ENCODE measurements at regions not wholly inside any gene's neighbourhood (a gene's known extent, or its start where the extent isn't known, plus 50 kb on each side); places are given as distances from the start of the nearest gene placed in this dataset.

DNA sequence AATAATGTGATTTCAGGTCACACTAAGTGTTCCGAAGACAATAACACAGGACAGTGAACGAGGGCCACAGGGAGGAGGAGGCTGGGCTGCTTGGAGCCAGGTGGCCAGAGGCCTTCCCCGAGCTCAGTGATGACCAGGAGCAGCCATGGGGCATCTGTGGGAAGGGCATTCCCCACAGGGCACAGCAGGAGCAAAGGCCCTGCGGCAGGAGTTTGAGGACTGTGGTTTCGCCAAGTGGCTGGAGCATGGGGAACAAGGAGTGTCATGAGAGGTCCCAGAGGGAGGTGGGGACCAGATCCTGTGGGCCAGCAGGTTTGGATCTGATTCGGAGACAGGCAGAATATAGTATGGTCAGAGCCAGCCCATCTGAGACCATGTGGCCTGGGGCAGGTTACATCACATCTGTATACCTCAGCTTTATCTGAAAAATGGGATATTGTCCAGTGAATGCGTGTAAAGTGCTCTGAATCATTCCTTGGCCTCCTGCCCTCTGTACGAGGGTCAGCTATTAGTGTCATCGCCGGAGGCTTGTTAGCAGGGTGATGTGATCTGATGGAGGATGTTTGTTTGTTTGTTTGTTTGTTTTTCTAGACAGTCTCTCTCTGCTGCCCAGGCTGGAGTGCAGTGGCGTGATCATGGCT lies 176.8 kb downstream of the KATNIP start:
- ChIA-PET POLR2A (no interaction called here), CTCF (no interaction called here)
- no peak for DNase-seq (ENCODE audit: extremely low spot score)
- TF ChIP-seq, protein P1, sequence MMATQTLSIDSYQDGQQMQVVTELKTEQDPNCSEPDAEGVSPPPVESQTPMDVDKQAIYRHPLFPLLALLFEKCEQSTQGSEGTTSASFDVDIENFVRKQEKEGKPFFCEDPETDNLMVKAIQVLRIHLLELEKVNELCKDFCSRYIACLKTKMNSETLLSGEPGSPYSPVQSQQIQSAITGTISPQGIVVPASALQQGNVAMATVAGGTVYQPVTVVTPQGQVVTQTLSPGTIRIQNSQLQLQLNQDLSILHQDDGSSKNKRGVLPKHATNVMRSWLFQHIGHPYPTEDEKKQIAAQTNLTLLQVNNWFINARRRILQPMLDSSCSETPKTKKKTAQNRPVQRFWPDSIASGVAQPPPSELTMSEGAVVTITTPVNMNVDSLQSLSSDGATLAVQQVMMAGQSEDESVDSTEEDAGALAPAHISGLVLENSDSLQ (IDR thresholded peaks at IDR 0.05), result no peak
- TF ChIP-seq SP1 (IDR thresholded peaks at IDR 0.05), result no peak
- TF ChIP-seq HDGF (IDR thresholded peaks at IDR 0.05; ENCODE audit: borderline replicate concordance), result no peak
- no peak for TF ChIP-seq CTBP1 (IDR thresholded peaks at IDR 0.05; ENCODE audit: borderline replicate concordance)
- no peak for TF ChIP-seq FOXA1 (IDR thresholded peaks at IDR 0.05)
- no peak for TF ChIP-seq SUZ12 (IDR thresholded peaks at IDR 0.05)
- no peak for TF ChIP-seq BHLHE40 (IDR thresholded peaks at IDR 0.05; ENCODE audit: borderline replicate concordance)
- TF ChIP-seq ELF4 (IDR thresholded peaks at IDR 0.05), result no peak
- no peak for TF ChIP-seq TARDBP (IDR thresholded peaks at IDR 0.05)
- TF ChIP-seq L3MBTL2 (conservative IDR thresholded peaks at IDR 0.05), result no peak
- TF ChIP-seq NFRKB (IDR thresholded peaks at IDR 0.05), result no peak
- TF ChIP-seq FOXM1 (IDR thresholded peaks at IDR 0.05; ENCODE audit: borderline replicate concordance), result no peak
- TF ChIP-seq ZNF384 (IDR thresholded peaks at IDR 0.05), result no peak

DNA sequence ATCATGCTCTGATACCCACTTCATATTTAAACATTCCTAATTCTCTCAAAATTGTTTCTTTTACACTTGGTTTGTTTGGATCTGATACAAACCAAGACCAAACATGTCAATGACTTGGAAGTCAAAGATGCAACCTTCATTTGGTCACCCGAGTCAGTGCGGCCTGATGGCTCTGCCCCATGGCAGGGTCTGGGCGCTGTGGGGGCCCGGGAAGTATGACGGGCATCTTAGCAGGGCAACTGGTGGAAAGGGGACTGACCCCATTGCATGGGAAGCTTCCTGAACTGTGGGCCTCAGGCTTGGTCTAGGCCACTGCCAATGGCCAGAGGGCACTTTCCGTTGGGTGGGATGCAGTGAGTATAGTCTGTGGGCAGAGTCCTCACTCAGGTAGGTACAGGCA lies 178.0 kb downstream of the KATNIP start:
- POLR2A ChIA-PET, result no interaction called here
- TF ChIP-seq FOXM1 (IDR thresholded peaks at IDR 0.05; ENCODE audit: borderline replicate concordance) (no peak), ARNT (IDR thresholded peaks at IDR 0.05) (no peak), L3MBTL2 (conservative IDR thresholded peaks at IDR 0.05) (no peak), SUZ12 (IDR thresholded peaks at IDR 0.05) (no peak), HDGF (IDR thresholded peaks at IDR 0.05; ENCODE audit: borderline replicate concordance) (no peak), SP1 (IDR thresholded peaks at IDR 0.05) (no peak), CTBP1 (IDR thresholded peaks at IDR 0.05; ENCODE audit: borderline replicate concordance) (no peak), NFRKB (IDR thresholded peaks at IDR 0.05) (no peak), BHLHE40 (IDR thresholded peaks at IDR 0.05; ENCODE audit: borderline replicate concordance) (no peak), ZNF384 (IDR thresholded peaks at IDR 0.05) (no peak)
- TF ChIP-seq, protein P1 (IDR thresholded peaks at IDR 0.05), result no peak
- no peak for DNase-seq (ENCODE audit: extremely low spot score)
- CTCF ChIA-PET, result no interaction called here

DNA sequence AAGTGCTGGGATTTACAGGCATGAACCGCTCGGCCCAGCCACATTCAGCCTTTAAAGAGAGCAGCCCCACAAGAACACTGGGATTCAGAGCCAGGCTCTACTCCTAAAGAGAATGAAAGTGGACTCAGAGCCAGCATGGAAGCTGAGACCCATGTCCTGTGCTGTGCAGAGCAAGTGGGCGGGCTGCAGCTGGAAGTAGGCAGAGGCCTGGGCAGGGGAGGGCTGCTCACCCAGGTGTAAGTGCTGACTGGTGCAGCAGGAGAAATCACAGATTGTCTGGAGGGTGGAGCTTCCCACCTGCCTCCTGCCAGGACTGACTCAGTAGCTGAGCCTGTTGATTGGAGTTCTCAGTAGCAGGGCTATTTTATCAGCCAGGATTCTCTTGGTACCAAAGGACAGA lies 178.7 kb downstream of the KATNIP start:
- POLR2A ChIA-PET, result no interaction called here
- TF ChIP-seq SUZ12 (IDR thresholded peaks at IDR 0.05) (no peak), LEF1 (IDR thresholded peaks at IDR 0.05; ENCODE audit: borderline replicate concordance) (no peak), NFRKB (IDR thresholded peaks at IDR 0.05) (no peak), TARDBP (IDR thresholded peaks at IDR 0.05) (no peak), ELF4 (IDR thresholded peaks at IDR 0.05) (no peak), L3MBTL2 (conservative IDR thresholded peaks at IDR 0.05) (no peak)
- CTCF ChIA-PET, result no interaction called here

DNA sequence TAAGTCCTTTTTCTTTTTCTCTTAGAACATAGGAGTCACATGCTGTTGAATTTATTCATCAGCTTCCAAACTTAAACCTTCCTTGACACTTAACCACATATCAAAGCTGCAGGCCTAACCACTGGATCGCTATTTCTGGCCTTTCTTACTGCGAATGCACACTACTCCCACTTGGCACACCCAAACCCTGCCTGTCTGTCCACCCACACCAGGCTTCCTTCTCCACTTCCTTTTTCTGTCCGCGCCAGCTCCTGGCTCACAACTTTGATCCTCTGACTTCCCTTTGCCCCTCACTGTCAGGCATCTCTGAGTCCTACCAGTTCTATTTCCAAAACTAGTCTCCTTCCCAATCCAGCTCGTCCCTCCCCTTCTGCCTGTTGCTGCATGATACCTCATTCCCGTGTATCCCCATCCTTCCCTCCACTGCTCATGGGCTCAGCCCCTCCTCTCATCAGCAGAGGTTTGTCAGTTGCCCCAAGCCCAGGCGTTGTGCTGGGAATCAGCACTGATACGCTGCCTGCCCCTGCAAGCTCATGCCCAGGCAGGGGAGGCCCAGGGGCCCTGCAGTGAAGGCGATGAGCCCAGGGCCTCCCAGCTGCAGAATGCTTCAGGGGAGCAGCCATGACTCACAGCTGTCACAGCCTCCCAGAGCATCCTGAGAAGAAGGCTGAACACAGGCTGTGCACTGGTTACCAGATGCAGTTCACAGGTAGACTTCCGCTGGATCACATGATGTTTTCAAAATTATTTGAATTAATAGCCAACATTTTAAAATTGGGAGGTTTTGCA lies 179.8 kb downstream of the KATNIP start:
- CTCF ChIA-PET, result interaction anchor here (0.7 kb wide), 1 partner anchor 90 kb away, joined by 4 read pairs; no protein-coding TSS in a partner anchor
- no peak for TF ChIP-seq HDGF (IDR thresholded peaks at IDR 0.05; ENCODE audit: borderline replicate concordance)
- TF ChIP-seq, protein P1 (IDR thresholded peaks at IDR 0.05), result no peak
- no peak for TF ChIP-seq FOXM1 (IDR thresholded peaks at IDR 0.05; ENCODE audit: borderline replicate concordance)
- no peak for TF ChIP-seq FOXK2 (IDR thresholded peaks at IDR 0.05)
- no peak for TF ChIP-seq ELF4 (IDR thresholded peaks at IDR 0.05)
- TF ChIP-seq ARNT (IDR thresholded peaks at IDR 0.05), result no peak
- no peak for TF ChIP-seq CTBP1 (IDR thresholded peaks at IDR 0.05; ENCODE audit: borderline replicate concordance)
- no peak for TF ChIP-seq BHLHE40 (IDR thresholded peaks at IDR 0.05; ENCODE audit: borderline replicate concordance)
- TF ChIP-seq L3MBTL2 (conservative IDR thresholded peaks at IDR 0.05), result no peak
- TF ChIP-seq SUZ12 (IDR thresholded peaks at IDR 0.05), result no peak
- TF ChIP-seq NFRKB (IDR thresholded peaks at IDR 0.05), result no peak
- TF ChIP-seq TARDBP (IDR thresholded peaks at IDR 0.05), result no peak
- TF ChIP-seq FOXA1 (IDR thresholded peaks at IDR 0.05), result no peak
- no peak for TF ChIP-seq LEF1 (IDR thresholded peaks at IDR 0.05; ENCODE audit: borderline replicate concordance)
- TF ChIP-seq SP1 (IDR thresholded peaks at IDR 0.05), result no peak
- no peak for TF ChIP-seq ZNF384 (IDR thresholded peaks at IDR 0.05)
- DNase-seq (ENCODE audit: extremely low spot score), result no peak
- POLR2A ChIA-PET, result no interaction called here

More for the DNA sequence above, 178.7 kb downstream of the KATNIP start:
- no peak for DNase-seq (ENCODE audit: extremely low spot score)

DNA sequence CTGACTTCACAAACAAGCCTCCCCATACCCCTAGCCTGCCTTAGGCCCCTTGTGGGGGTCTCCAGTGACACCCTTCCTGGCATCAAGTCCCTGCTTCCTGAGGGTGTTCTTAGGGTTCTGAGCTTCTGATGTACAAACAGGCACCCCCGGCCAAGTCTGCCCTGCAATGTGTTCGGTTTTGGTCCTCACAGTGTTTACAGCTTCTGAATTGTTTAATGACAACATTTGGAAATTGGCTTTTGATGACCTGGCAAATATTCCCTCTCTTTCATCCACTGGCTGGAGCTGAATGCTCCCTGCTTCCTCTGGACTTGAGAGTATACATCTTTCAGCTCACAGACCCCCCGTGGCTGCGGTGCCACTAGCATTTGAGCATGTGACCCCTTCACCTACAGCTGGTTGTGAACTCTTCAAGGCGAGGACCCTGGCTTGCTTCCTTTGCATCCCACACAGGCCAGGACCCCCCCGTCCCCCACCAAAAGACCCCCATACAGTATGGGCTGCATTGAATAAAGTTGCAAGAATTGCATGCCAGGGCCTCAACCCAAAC lies 180.8 kb downstream of the KATNIP start:
- ChIA-PET POLR2A (no interaction called here), CTCF (no interaction called here)

More for the DNA sequence above, 180.8 kb downstream of the KATNIP start:
- no peak for DNase-seq (ENCODE audit: extremely low spot score)
- TF ChIP-seq FOXA1 (IDR thresholded peaks at IDR 0.05), result no peak
- TF ChIP-seq CTBP1 (IDR thresholded peaks at IDR 0.05; ENCODE audit: borderline replicate concordance), result no peak
- TF ChIP-seq ZNF384 (IDR thresholded peaks at IDR 0.05), result no peak
- TF ChIP-seq LEF1 (IDR thresholded peaks at IDR 0.05; ENCODE audit: borderline replicate concordance), result no peak
- TF ChIP-seq FOXM1 (IDR thresholded peaks at IDR 0.05; ENCODE audit: borderline replicate concordance), result no peak
- no peak for TF ChIP-seq TARDBP (IDR thresholded peaks at IDR 0.05)
- no peak for TF ChIP-seq ELF4 (IDR thresholded peaks at IDR 0.05)
- no peak for TF ChIP-seq BHLHE40 (IDR thresholded peaks at IDR 0.05; ENCODE audit: borderline replicate concordance)
- no peak for TF ChIP-seq L3MBTL2 (conservative IDR thresholded peaks at IDR 0.05)
- no peak for TF ChIP-seq ARNT (IDR thresholded peaks at IDR 0.05)
- TF ChIP-seq SP1 (IDR thresholded peaks at IDR 0.05), result no peak

Data from HEK293T (cell line).